Ectodermal cell (in vitro differentiated cells): ENCODE measurements at regions not wholly inside any gene's neighbourhood (a gene's known extent, or its start where the extent isn't known, plus 50 kb on each side); places are given as distances from the start of the nearest gene placed in this dataset.

Experiments used
- H3K27ac ChIP-seq: 2 replicates; pipeline ENCODE4 v1.7.0; 2013; ENCODE audit warnings: mild to moderate bottlenecking, low read depth, low read length; ENCODE audit not compliant: insufficient read depth, poor library complexity, severe bottlenecking
- H3K27me3 ChIP-seq: 2 replicates; pipeline ENCODE4 v1.7.0; 2013; ENCODE audit warnings: mild to moderate bottlenecking, low read length; ENCODE audit not compliant: insufficient read depth, control insufficient read depth, poor library complexity, severe bottlenecking
- H3K36me3 ChIP-seq: one replicate; pipeline ENCODE4 v1.7.0; 2013; ENCODE audit warnings: low read length; ENCODE audit not compliant: control insufficient read depth, insufficient read depth
- H3K4me1 ChIP-seq: one replicate; pipeline ENCODE4 v1.7.0; 2013; ENCODE audit warnings: low read length; ENCODE audit not compliant: control insufficient read depth, insufficient read depth
- H3K4me3 ChIP-seq: 2 replicates; pipeline ENCODE4 v1.7.0; 2013; ENCODE audit warnings: low read depth, low read length, control low read depth; ENCODE audit not compliant: insufficient read depth
- H3K9me3 ChIP-seq: 2 replicates; pipeline ENCODE4 v1.7.0; 2013; ENCODE audit warnings: mild to moderate bottlenecking, low read length, moderate library complexity; ENCODE audit not compliant: control insufficient read depth
- WGBS, 2 experiments: methylation state at CpG; one replicate each; pipeline ENCODE4 v1.1.7; 2013; ENCODE audit warnings: missing lambda C conversion rate in 2 of 2; 5-methylcytosine and 5-hydroxymethylcytosine counted together

- Histone ChIP-seq H3K36me3 (no peaks in the 10 kb centered on the region), H3K4me3 (no peak overlapping the region), H3K9me3 (no peaks in the 10 kb centered on the region), H3K4me1 (no peaks in the 10 kb centered on the region), H3K27ac (no peak overlapping the region), H3K27me3 (no peaks in the 10 kb centered on the region)
- WGBS, 2 experiments, result 100% methylated on average over 2 of the region's 2 CpGs; no CpG with 5 or more reads in 1 of the 2 experiments
These were observed 160.4 kb downstream of the PRDM6 start for GRCh38 chr5:123249446-123249845.

- Histone ChIP-seq H3K9me3 (no peaks in the 10 kb centered on the region), H3K4me3 (no peak overlapping the region), H3K27me3 (no peaks in the 10 kb centered on the region), H3K4me1 (no peaks in the 10 kb centered on the region), H3K36me3 (no peaks in the 10 kb centered on the region), H3K27ac (no peak overlapping the region)
- 92 to 95% methylated on average over 1 of the region's 1 CpG for WGBS, 2 experiments
These were observed 156.6 kb downstream of the PRDM6 start for GRCh38 chr5:123245689-123246088.

- Histone ChIP-seq H3K4me3 (no peak overlapping the region), H3K4me1 (no peaks in the 10 kb centered on the region), H3K27ac (no peak overlapping the region), H3K9me3 (no peaks in the 10 kb centered on the region), H3K36me3 (no peaks in the 10 kb centered on the region), H3K27me3 (no peaks in the 10 kb centered on the region)
- 85 to 91% methylated on average over 2 of the region's 2 CpGs for WGBS, 2 experiments
These were observed 155.4 kb downstream of the PRDM6 start for GRCh38 chr5:123244458-123244857.
